BJ (cell line): ENCODE measurements at regions not wholly inside any gene's neighbourhood (a gene's known extent, or its start where the extent isn't known, plus 50 kb on each side); places are given as distances from the start of the nearest gene placed in this dataset.

Experiments used
- CTCF ChIA-PET: fragments of 350-600 bp; formaldehyde crosslinking; extraction: SDS; loops from one replicate; lab custom pipeline; 2021; ENCODE audit warnings: antibody characterized with exemption, inconsistent platforms; lab: Yijun Ruan, JAX
- POLR2A ChIA-PET: fragments of 300-600 bp; sonication (Branson Sonifier 250); formaldehyde crosslinking; extraction: SDS; loops from one replicate; lab custom pipeline; 2021; ENCODE audit warnings: antibody characterized with exemption; lab: Charles Lee
- DNase-seq: peaks from one replicate; pipeline ENCODE4 v3.0.0-alpha.2; 2011; ENCODE audit warnings: low read depth
- H3K27me3 ChIP-seq: 2 replicates; pipeline ENCODE4 v1.6.0; 2011; ENCODE audit warnings: low read length; ENCODE audit not compliant: control insufficient read depth, insufficient read depth
- H3K36me3 ChIP-seq: 2 replicates; pipeline ENCODE4 v1.5.1; 2011; ENCODE audit warnings: low read length; ENCODE audit not compliant: control insufficient read depth, insufficient read depth
- H3K4me3 ChIP-seq: 2 replicates; pipeline ENCODE4 v1.5.1; 2011; ENCODE audit warnings: low read depth, mild to moderate bottlenecking, control low read depth, low read length
- CTCF ChIP-seq: IDR thresholded peaks from 2 replicates; pipeline ENCODE4 v1.5.1; 2011; ENCODE audit warnings: low read depth, mild to moderate bottlenecking, control low read depth, inconsistent platforms, low read length, moderate library complexity; ENCODE audit not compliant: insufficient read depth

- TF ChIP-seq CTCF: no peak
- H3K27me3 ChIP-seq: no peaks in the 10 kb centered on the region
- no peaks in the 10 kb centered on the region for H3K36me3 ChIP-seq
- no peak for DNase-seq
- ChIA-PET CTCF (no interaction called here), POLR2A (no interaction called here)
- no peak overlapping the region for H3K4me3 ChIP-seq
Observed at GRCh38 chr7:88700725-88701124, 58.8 kb upstream of the ZNF804B start.

GRCh38 chr7:88694207-88694606 lies 65.3 kb upstream of the ZNF804B start:
- TF ChIP-seq CTCF: no peak
- no peak for DNase-seq
- H3K27me3 ChIP-seq: no peaks in the 10 kb centered on the region
- H3K4me3 ChIP-seq: no peak overlapping the region
- ChIA-PET POLR2A (no interaction called here), CTCF (no interaction called here)
- H3K36me3 ChIP-seq: no peaks in the 10 kb centered on the region

GRCh38 chr7:88693131-88693530 lies 66.4 kb upstream of the ZNF804B start:
- Histone ChIP-seq H3K4me3 (no peak overlapping the region), H3K27me3 (no peaks in the 10 kb centered on the region), H3K36me3 (no peaks in the 10 kb centered on the region)
- DNase-seq: no peak
- ChIA-PET CTCF (no interaction called here), POLR2A (no interaction called here)
- TF ChIP-seq CTCF: no peak

GRCh38 chr7:88692493-88692892 lies 67.0 kb upstream of the ZNF804B start:
- Histone ChIP-seq H3K4me3 (no peak overlapping the region), H3K27me3 (no peaks in the 10 kb centered on the region), H3K36me3 (no peaks in the 10 kb centered on the region)
- CTCF ChIA-PET: no interaction called here
- POLR2A ChIA-PET: no interaction called here
- no peak for DNase-seq
- TF ChIP-seq CTCF: no peak

GRCh38 chr7:88689821-88690220 lies 69.7 kb upstream of the ZNF804B start:
- Histone ChIP-seq H3K27me3 (no peaks in the 10 kb centered on the region), H3K4me3 (no peak overlapping the region), H3K36me3 (no peaks in the 10 kb centered on the region)
- CTCF ChIA-PET: no interaction called here
- DNase-seq: no peak
- TF ChIP-seq CTCF: no peak
- POLR2A ChIA-PET: no interaction called here
